Tibial nerve (tissue), 4 donors: ENCODE measurements at regions not wholly inside any gene's neighbourhood (a gene's known extent, or its start where the extent isn't known, plus 50 kb on each side); places are given as distances from the start of the nearest gene placed in this dataset.
"Not testable (repeated sequence)": the region's sequence is repeated elsewhere in the genome, so short reads cannot be mapped to it uniquely, and the experiment has no call there.

Source experiments
- EP300 ChIP-seq, 2 donors: sonication (generic); formaldehyde crosslinking; IDR thresholded peaks; one replicate each; pipeline ENCODE4 v1.6.1; 2017; ENCODE audit warnings: antibody characterized with exemption in 2 of 2, mild to moderate bottlenecking in 1 of 2
- TF ChIP-seq, protein P1 (sequence below), 5 experiments: fragments of 200-600 bp in 3 of 5; fragments of 450-650 bp in 2 of 5; sonication (generic) in 3 of 5; IDR thresholded peaks; one replicate each; pipeline ENCODE4 v1.5.1; 2016 to 2019; ENCODE audit warnings: antibody characterized with exemption in 5 of 5, mild to moderate bottlenecking in 3 of 5, moderate library complexity in 2 of 5

DNA sequence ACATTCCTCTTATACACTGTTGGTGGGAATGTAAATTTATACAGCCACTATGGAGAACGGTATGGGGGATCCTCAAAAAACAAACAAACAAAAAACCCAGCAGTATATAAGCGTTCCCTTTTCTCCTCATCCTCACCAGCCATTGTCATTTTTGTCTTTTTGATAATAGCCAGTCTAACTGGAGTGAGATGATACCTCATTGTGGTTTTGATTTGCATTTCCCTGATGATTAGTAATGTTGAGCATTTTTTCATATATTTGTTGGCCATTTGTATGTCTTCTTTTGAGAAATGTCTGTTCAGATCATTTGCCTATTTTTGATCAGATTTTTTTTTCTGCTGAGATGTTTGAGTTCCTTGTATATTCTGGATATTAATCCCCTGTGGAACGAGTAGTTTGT lies 76.1 kb downstream of the TEX35 start:
- not testable (repeated sequence) for TF ChIP-seq EP300 (IDR thresholded peaks at IDR 0.05)
- TF ChIP-seq, protein P1, sequence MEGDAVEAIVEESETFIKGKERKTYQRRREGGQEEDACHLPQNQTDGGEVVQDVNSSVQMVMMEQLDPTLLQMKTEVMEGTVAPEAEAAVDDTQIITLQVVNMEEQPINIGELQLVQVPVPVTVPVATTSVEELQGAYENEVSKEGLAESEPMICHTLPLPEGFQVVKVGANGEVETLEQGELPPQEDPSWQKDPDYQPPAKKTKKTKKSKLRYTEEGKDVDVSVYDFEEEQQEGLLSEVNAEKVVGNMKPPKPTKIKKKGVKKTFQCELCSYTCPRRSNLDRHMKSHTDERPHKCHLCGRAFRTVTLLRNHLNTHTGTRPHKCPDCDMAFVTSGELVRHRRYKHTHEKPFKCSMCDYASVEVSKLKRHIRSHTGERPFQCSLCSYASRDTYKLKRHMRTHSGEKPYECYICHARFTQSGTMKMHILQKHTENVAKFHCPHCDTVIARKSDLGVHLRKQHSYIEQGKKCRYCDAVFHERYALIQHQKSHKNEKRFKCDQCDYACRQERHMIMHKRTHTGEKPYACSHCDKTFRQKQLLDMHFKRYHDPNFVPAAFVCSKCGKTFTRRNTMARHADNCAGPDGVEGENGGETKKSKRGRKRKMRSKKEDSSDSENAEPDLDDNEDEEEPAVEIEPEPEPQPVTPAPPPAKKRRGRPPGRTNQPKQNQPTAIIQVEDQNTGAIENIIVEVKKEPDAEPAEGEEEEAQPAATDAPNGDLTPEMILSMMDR (IDR thresholded peaks at IDR 0.05) = not testable (repeated sequence)
